ENCODE measurements at regions not wholly inside any gene's neighbourhood (a gene's known extent, or its start where the extent isn't known, plus 50 kb on each side); places are given as distances from the start of the nearest gene placed in this dataset.

DNA sequence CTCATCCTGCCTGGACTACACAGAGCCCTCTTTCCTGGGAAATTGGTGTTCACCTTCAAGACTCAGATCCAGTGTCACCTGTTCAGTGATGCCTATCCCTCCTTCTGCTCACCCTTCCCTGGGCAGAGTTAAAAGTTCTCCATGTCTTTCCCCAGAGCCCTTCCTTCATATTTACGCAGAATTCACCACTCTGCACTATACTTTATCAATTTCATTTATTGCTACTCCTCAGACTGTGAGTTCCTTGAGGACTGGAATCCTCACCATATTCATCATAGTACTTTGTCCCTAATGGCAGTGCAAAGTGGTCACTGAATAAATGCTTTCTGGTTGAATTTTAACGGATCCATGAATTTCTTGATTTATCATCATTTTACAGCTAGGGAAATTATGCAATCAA is 300.0 kb downstream of the CHRM3 start:
- DNase-seq: no peak

DNA sequence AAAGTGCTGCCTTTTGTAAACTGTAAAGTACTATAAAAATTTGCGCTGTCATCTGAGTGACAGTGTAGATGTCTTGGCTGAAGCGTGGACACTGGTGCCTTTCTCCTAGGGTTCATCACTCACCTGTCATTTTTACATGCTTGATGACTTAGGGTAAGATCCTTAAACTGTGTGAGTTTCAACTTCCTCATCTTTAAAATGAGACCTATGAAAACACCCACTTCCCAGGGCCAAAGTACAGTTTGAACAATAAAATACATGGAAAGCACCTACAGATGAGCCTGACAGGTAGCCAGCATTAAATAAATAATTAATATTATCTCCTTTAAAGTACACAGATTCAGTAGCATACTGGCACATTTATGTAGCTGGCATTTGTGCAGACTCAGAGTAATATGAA is 309.9 kb downstream of the CHRM3 start:
- DNase-seq: no peak

DNA sequence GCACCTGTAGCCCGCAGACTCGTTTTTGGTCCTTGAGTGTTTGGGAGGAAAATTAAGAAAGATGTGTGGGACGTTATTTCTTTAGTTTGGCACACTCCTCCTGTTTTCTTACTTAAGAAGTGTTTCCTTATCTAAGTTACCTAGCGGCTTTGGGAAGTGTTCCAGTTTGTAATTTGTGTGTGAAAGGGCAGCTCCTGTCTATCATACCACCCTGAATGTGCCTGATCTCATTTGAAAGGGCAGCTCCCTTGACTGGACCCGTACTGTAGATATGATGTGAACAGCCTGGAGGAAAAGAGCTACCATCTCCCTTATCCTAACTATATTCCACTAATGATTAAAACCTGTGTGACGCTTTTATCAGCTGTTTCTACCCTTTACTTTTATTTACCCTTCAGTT is 314.3 kb downstream of the CHRM3 start:
- DNase-seq: no peak

DNA sequence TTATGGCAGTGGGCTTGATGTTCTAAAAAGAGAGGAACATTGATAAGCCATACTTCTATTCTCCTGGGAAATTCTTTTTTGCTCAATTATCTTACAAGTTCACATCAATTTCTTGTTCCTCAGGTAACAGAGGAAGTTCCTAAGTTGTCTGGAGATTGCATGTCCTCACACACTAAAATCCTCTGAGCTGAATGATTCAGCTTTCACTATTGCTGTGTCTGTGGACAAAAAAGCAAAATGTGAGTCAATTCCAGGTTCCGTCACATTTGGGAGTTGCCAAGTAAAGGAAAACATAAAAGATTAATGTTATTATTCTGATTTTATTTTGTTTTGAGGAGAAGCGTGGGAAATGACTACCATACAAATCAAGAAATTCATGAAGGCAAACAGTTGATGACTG is 316.7 kb downstream of the CHRM3 start:
- DNase-seq: no peak

DNA sequence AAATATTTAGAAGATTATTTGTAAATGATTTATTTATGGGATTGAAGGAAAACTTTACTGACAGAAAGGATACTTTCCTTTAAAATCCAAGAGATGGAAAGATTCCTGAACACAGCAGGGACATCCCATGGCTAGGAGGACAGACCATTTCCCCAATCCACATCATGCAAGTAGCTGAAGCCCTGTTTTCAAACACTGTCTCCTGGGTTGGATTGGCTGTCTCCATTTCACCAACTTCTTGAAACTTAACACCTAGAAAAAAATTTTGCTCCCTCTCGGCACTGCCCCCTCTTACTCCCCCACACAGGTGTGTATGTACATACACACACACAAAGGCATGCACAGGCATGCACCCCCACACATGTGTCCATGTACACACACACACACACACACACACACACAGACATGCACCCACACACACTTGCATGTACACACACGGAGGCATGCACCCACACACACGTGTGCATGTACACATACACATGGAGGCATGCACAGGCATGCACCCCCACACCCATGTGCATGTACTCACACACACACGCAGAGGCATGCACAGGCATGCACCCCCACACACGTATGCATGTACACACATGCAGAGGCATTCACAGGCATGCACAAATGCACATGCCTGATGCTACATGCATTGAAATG is 320.0 kb downstream of the CHRM3 start:
- no peak for DNase-seq

DNA sequence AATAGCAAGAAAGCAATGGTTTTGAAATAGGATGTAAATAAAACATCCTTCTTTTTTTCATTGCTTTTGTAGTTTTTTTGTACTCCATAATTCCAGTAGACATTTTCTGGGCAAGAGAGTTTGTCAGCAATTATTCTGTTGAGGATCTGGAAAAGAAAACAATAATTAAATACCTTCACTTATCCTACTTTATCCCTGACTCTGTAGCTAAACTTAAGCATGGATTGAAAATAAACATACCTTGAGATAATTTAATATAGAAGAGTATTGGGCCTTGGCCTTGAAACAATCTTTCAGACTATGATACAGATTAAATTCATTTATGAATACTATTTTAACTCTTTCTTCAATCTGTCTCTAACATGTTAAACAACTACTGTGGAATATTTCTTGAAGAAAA is 321.2 kb downstream of the CHRM3 start:
- DNase-seq: no peak

DNA sequence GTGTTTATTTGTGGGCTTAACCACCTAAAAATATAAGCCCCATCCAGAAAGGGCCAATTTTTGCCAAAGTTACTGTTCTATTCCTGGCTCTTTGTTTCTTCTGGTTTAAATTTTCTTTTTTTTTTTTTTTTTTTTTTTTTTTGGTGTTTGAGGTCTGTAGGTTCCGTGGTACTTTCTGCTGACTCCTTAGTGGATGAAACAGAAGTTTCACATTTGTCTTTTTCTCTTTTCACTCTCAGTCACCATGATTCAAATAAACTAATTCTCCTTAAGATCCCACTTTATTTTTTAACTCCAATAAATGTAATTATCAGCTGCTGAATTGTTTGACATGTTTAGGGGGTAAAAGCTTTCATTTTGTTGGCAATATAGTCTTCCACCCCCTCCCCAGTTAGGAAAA is 322.3 kb downstream of the CHRM3 start:
- no peak for DNase-seq

DNA sequence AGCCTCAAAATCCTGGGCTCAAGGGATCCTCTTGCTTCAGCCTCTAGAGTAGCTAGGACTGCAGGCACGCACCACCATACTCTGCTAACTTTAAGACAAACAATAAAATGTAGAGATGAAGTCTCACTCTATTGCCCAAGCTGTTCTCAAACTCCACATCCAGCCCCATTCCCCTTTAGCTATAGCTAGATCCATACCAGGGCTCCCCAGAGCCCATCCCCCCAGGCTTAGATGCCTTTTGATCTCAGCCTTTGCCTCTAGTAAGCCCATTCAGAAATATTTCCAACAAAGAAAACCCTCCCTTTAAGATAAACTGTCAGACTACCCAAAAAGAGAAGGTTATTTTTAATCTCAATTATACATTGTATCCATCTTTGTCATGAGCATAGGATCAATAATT is 325.4 kb downstream of the CHRM3 start:
- DNase-seq: no peak

DNA sequence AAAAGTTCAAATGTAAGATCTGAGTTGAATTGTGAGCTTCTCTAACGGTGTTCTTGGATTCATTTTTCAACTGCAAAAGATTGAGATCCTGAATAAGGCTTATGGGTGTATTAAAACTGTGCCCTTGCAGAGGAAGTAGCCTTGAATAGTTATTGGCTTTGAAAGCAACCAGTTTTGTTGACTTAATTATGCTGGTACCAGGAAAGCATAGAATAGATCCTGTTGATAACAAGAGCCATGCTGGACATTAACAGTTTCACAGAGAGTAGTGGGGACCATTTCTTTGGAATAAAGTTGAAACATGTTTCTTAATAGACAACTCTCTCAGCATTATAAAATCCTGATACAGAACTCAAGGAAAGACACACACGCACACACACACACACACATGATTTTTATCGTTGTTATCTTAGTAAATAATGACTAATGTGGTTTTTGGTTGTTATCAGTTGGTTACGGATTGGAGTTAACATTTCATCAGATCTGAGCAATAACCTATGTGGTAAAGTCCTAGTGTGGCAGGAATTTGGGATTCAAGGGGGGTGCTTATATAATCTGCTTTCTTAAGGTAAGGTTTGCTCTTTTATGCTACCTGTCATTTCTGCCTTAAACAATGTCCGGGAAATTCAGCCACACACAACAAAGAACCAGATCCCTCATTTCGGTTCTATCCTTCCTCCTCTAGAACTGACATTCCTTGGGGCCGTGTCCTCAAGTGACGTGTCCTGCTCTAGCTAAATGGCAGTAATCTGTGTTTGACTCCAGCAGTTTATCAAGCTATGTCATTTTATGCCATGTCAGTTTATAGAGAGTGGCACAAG is 330.9 kb downstream of the CHRM3 start:
- DNase-seq: no peak

DNA sequence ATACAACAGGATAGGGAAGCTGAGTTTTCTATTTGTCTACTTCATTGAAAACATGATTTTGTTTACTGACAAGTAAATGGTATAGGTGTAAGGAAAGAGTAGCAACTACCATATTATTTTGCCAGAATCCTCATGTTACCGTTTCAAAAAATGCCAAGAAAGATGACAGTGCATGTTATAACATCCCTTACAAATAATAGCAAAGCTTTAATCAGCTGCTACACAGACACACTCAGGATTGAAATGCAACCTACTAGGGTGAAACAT is 331.5 kb downstream of the CHRM3 start:
- no peak for DNase-seq

DNA sequence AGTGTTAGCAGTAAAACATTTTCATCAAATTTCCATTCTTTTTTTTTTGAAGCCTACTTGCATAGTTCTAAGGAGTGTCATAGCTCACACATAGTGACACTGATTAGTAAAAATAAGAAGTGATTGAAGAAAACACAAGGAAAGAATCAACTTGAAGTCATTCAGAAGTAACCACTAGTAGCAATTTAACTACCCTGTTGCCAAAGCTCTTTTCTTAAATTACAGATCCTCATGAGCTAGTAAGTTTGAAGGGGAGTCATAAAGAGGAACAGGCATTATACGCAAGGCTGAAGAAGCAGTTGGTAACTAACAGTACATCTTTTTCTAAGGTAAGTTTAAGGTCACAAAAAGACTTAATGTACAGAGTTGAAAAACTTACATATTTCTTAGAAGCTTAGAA is 332.2 kb downstream of the CHRM3 start:
- DNase-seq: no peak

DNA sequence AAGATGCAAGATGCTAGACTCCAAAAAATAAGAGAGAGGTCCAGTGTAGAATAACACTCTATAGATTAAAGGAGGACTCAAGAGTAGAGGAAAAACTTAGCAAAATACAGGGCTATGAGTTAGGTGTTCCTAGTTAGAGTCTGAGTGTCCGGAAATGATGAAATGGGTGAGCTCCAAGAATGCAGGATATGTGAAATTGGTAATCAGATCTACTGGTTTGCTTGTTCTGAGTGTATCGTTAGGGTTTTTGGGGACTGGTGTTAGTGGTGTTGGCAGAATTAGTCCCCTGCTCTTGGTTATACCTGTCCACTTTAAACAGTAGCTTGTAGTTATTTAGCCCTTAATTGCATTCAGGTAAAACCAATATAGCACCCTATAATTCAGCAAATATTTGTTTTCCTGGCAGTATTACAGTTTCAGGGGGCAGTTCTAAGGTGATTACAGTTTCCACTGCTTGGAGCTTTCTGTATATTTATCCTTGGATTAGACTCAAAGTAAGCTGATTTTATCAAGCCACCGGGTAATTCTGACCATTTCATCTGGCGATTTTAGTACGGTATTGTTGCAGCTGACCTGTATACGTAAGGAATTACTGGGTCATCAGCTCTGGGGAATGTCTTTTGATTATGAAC is 332.7 kb downstream of the CHRM3 start:
- DNase-seq: no peak

DNA sequence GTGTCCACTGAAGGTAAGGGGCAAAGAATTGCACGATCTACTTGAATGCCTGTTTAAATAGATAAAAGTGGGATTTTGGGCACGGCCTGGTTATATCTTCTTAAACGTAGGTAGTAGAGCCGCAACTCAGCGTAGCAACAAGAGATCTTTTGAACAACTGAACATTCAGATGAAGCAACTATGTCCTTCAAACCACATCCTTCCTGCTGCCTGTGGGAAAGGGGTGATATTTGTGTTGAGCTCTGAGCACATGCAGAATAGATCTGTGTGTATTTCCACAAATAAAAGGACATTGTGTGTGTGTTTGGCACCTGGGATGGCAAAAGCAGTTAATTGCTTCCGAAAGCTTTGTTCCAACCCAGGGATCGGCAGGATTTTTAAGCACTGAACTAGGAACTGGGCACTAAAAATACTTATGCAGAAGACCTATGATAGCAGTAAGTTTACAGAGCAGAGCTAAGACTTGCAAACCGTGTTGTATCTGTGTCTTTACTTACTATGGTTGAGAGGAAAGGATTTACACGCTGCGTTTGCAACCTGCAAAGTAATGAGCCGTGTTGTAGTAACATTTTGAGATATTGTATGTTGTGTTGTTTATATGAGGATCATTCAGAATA is 333.4 kb downstream of the CHRM3 start:
- no peak for DNase-seq

DNA sequence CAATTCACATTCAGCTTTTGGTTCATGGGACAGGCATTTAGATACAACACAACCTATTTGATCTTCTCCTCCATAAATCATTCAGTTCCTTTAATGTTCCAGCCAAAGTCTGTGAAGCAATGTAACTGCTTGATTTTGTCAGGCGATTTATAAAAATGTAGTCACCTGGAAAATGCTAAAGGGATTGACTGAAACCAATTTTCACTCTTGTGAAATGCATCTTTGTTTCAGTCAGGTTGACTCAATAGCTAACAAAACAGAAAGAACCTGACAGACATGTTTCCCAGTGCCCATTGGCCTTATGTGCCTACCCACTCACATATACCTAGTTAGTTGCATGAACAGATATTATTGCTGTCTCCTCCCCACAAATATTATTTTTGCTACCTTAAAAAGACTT is 335.7 kb downstream of the CHRM3 start:
- DNase-seq: no peak

DNA sequence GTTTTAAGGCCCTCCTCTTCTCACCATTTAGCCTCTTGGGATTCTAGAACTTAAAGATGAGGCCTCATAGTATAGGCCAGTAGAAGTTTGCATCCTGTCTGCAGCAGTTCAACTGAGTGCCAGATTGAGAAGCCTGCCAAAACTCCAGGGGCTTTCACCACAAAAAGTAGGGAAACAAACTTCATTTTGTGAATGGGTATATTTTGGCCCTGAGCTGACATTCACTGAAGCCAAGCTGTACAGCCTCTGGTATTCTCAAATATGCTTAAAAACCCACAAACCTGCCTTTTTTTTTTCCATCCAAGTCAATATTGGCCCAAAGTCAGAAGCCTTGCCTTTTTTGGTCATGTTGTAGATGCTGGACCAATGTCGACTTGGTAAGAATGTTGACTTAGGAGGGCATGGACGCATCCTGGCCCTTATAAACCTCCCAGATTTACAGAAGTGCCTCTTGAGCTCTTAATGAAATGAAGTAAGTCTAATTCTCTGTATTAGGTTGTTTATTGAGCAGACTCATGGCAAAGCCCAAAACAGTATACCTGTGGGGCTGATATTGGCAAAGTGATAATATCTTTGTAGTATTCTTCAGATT is 337.5 kb downstream of the CHRM3 start:
- no peak for DNase-seq

DNA sequence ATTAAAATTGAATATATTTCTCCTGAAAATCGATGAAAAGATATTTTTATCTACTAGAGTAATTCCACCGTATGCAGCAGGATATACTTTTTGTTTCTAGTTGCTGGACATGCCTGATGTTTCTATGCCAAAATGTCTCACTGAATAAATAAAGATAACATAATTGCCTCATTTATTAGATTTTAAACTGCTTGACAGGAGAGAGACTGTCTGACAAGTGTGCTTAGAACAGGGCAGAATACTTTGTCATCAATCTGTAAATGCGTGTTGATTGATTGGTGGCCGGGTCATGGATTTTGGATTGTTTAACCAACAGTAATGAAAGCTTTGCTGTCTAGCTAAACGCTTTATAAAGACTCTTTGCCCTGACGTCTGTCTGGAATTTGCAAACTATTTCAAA is 339.0 kb downstream of the CHRM3 start:
- no peak for DNase-seq

DNA sequence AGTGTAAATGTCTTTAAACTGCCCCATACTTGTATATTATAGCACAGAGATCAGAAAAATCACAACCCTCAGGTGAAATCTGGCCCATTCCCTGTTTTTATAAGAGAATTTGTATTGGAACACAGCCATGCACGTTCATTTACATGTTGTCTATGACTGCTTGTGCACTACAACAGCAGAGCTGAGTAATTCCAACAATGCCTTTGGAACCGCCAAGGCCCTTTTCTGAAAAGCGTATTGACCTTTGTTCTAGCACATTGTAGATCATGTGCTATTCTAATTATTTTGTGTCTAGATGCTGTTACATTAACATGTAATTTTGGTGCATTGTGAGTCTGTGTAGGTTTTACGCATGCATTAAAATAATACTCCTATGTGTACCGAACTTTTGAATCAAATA is 339.6 kb downstream of the CHRM3 start:
- no peak for DNase-seq

DNA sequence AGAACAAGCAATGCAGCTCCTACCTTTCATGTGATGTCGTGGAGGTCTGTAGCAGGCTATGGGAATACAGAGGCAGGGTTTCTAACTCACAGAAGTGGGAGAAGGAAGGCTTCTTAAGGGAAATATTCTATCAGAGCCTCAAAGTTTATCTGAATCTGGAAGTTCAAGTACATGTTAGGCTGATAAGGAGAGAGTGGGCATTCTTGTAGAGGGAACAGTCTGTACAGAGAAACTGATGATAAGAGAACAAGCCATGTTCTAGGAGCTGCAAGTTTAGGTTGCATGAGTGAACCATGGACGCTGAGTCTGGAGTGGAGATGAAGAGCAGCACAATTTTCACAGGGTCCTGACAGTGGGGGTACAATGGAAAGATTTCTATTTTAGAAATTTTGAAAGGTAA is 344.0 kb downstream of the CHRM3 start:
- DNase-seq: no peak

DNA sequence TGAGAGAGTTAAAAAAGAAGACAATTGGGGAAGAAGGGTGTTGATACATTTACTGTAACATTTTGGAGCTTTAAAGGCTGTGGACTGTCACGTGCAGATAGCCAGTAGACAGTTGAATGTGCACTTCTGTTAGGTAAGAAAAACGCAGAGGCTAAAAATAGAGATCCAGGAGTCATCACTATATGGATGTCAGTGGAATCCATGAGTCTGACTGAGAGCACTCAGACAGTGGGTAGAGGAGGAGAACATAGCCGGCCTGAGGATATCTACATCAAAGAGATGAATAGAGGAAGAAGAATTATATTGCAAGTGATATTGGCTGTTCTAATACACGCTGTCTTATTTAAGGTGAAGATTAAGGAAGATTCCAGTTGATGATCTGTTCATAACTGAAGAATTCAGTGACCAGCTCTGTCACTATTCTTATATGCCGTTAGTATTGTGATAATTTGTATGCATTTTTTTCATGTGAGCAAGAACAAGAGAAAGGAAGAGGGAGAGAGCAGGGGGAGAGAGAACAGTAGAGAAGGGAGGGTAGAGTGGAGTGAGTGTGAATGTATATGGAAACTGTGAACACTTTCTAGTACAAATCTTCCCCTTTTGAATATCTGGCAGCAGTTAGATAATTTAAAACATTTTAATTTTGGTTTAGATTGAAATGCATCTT is 344.8 kb downstream of the CHRM3 start:
- DNase-seq: no peak

DNA sequence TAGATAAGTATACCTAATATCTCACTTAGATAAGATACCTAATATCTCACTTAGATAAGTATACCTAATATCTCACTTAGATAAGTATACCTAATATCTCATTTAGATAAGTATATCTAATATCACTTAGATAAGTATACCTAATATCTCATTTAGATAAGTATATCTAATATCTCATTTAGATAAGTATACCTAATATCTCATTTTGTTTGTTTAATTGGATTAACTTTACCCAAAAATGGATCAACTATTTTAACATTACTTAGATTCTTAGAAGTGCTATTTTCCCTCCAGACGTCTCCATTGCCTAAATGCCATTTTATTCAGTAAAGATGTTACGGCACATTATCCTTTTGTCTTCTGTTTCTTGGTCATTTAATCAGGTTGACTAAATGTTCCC is 346.4 kb downstream of the CHRM3 start:
- no peak for DNase-seq

DNA sequence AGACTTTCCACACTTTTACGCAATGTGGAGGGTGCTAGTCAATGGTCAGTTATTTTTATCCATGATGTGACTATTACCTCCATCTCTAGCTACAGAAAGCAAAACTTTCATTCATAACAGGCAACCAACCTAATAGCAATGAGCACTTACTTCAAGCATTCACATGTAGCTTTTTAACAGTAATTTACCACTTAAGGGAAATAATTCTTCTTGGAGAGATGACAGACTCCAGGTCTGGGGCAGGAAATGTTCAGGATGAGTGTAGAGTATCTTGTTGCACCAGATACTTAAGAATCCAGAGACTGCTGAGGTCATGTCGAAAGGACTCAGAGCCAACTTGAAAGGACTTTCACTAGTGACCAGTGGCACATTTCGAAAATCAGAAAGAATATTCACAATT is 347.6 kb downstream of the CHRM3 start:
- no peak for DNase-seq

DNA sequence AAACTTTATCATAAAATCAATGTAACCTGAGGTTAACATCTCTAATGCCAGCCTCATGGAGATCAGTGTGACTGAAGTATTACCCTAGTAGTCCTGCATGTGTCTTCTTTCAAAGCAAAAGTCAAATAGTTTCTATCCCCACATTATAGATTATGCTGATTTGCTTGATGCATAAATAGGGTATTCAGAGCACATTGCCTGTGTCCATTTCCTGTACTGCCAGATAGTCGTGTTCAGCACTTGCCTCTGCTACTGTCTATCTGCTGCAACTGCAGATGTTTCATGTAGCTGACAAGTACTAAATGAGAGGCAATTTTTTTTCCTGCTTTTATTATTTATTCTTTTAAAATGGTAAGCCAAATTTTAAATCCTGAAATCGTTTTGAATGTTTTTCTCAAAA is 348.7 kb downstream of the CHRM3 start:
- no peak for DNase-seq

DNA sequence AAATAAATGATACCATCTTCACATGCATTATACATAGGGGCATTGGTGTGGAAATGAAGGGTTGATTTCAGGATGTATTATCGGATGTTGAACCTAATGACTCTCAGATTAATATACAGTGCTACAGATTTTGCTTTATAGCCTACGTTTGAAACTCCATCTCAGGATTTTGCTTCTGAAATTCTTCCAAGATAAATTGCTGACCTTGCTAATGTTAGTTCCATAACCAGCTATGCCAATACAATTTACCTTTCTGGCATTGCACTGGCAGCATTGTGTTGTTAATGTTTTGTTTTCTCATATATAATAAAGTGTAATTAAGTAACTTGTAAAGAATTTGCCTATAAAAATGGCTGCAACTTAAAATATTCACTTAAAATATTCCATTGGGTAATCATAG is 350.1 kb downstream of the CHRM3 start:
- no peak for DNase-seq

All from eye (tissue), 1 donor.